HepG2 (cell line): ENCODE measurements at regions not wholly inside any gene's neighbourhood (a gene's known extent, or its start where the extent isn't known, plus 50 kb on each side); places are given as distances from the start of the nearest gene placed in this dataset.

ENCODE experiments used
- ATAC-seq: fragments of 200-7000 bp; cut with Tn5 transposase; 3 replicates; pipeline ENCODE4 v1.9.1; 2020; ENCODE audit warnings: mild to moderate bottlenecking, moderate library complexity
- BruUV-seq: library from RNA; stranded (reverse); fragments of 400-500 nt; replicated peaks from 2 replicates; lab custom pipeline; 2021; lab: Mats Ljungman, UMichigan
- CTCF ChIA-PET: fragments of 300-600 bp; formaldehyde crosslinking; extraction: SDS; loops from one replicate; lab custom pipeline; 2021; ENCODE audit warnings: low total read pairs, inconsistent platforms, low intra/inter-chr PET ratio; lab: Yijun Ruan, JAX
- POLR2A ChIA-PET: fragments of 350-600 bp; sonication (Branson Sonifier 250); formaldehyde crosslinking; loops from one replicate; lab custom pipeline; 2020; ENCODE audit warnings: antibody characterized with exemption, inconsistent platforms; lab: Yijun Ruan, JAX
- DNase-seq: peaks from one replicate; pipeline ENCODE4 v3.0.0-alpha.2; 2015; ENCODE audit warnings: low spot score
- FAIRE-seq: peaks from 3 replicates; lab custom pipeline; 2011; peaks lifted over from hg19 to GRCh38; lab: Jason Lieb, UNC
- H2AFZ ChIP-seq: one replicate; pipeline ENCODE4 v1.6.1; 2011; ENCODE audit warnings: low read length, inconsistent platforms
- H3K27ac ChIP-seq: fragments of 300-600 bp; 3 replicates; pipeline ENCODE4 v1.8.0; 2011; ENCODE audit warnings: mixed run types, mild to moderate bottlenecking, mixed read lengths, low read length, inconsistent platforms; ENCODE audit not compliant: insufficient read depth; ENCODE audit errors: extremely low read length
- H3K27me3 ChIP-seq, 2 experiments: fragments of 200-600 bp in 1 of 2; 2 replicates in 1 of 2; 3 replicates in 1 of 2; pipeline versions ENCODE4 v1.6.0 to v1.8.0; 2011; ENCODE audit warnings: low read length in 2 of 2, mild to moderate bottlenecking in 2 of 2, moderate library complexity in 2 of 2, inconsistent platforms in 1 of 2; ENCODE audit not compliant: insufficient read depth in 2 of 2, control insufficient read depth in 1 of 2
- H3K36me3 ChIP-seq, 2 experiments: fragments of 200-600 bp in 1 of 2; replicated peaks in 1 of 2; 2 replicates in 1 of 2; 3 replicates in 1 of 2; pipeline versions ENCODE4 v1.5.1 to v1.8.0; 2011; ENCODE audit warnings: low read length in 2 of 2, inconsistent platforms in 1 of 2; ENCODE audit not compliant: insufficient read depth in 2 of 2, control insufficient read depth in 1 of 2
- H3K4me1 ChIP-seq: 2 replicates; pipeline ENCODE4 v1.5.1; 2012; ENCODE audit warnings: low read length, inconsistent platforms; ENCODE audit not compliant: insufficient read depth
- H3K4me2 ChIP-seq: 2 replicates; pipeline ENCODE4 v1.6.0; 2011; ENCODE audit warnings: low read depth, low read length, inconsistent platforms
- H3K4me3 ChIP-seq, 3 experiments: fragments of 200-600 bp in 1 of 3; sonication (generic), shearing (Covaris generic) in 1 of 3; replicated peaks in 1 of 3; 2 replicates each; pipeline ENCODE4 v1.5.1; 2011 to 2016; ENCODE audit warnings: low read length in 3 of 3, inconsistent platforms in 2 of 3, low read depth in 2 of 3, mild to moderate bottlenecking in 2 of 3, control low read depth in 1 of 3, mixed read lengths in 1 of 3; ENCODE audit not compliant: insufficient read depth in 1 of 3
- H3K79me2 ChIP-seq: one replicate; pipeline ENCODE4 v1.6.1; 2011; ENCODE audit warnings: low read length, inconsistent platforms; ENCODE audit not compliant: insufficient read depth
- H3K9ac ChIP-seq: 2 replicates; pipeline ENCODE4 v1.6.0; 2011; ENCODE audit warnings: mild to moderate bottlenecking, low read depth, low read length, inconsistent platforms; ENCODE audit not compliant: insufficient read depth
- H3K9me3 ChIP-seq: 2 replicates; pipeline ENCODE4 v1.5.1; 2012; ENCODE audit warnings: mild to moderate bottlenecking, low read length
- H4K20me1 ChIP-seq: 2 replicates; pipeline ENCODE4 v1.6.0; 2011; ENCODE audit warnings: inconsistent platforms, mild to moderate bottlenecking, low read length, moderate library complexity; ENCODE audit not compliant: insufficient read depth
- KDM4B ChIP-seq: sonication (generic); formaldehyde crosslinking; IDR thresholded peaks from 2 replicates; pipeline ENCODE4 v1.4.0; 2020; ENCODE audit warnings: missing genetic modification reagents
- MAFF ChIP-seq: IDR thresholded peaks from 2 replicates; pipeline ENCODE4 v1.6.1; 2011; ENCODE audit warnings: low read depth, low read length, improper control_type of control experiment
- PHB2 ChIP-seq: fragments of 450-650 bp; IDR thresholded peaks from 2 replicates; pipeline ENCODE4 v1.6.1; 2018; ENCODE audit not compliant: partially characterized antibody
- RXRA ChIP-seq: sonication (generic); formaldehyde crosslinking; IDR thresholded peaks from 2 replicates; pipeline ENCODE4 v1.5.1; 2020; ENCODE audit warnings: missing genetic modification reagents
- ZNF256 ChIP-seq: sonication (generic); formaldehyde crosslinking; conservative IDR thresholded peaks from 2 replicates; pipeline ENCODE4 v1.4.0; 2020; ENCODE audit warnings: missing genetic modification reagents
- ZNF275 ChIP-seq: sonication (generic); formaldehyde crosslinking; IDR thresholded peaks from 2 replicates; pipeline ENCODE4 v1.8.0; 2022; ENCODE audit warnings: missing genetic modification reagents, mild to moderate bottlenecking, inconsistent platforms, borderline replicate concordance
- ZNF343 ChIP-seq: sonication (generic); formaldehyde crosslinking; IDR thresholded peaks from 2 replicates; pipeline ENCODE4 v1.4.0; 2020; ENCODE audit warnings: mild to moderate bottlenecking, missing genetic modification reagents
- ZNF441 ChIP-seq: sonication (generic); formaldehyde crosslinking; IDR thresholded peaks from 2 replicates; pipeline ENCODE4 v1.7.0; 2021; ENCODE audit warnings: missing genetic modification reagents, borderline replicate concordance
- ZNF550 ChIP-seq: sonication (generic); formaldehyde crosslinking; IDR thresholded peaks from 2 replicates; pipeline ENCODE4 v1.4.0; 2020; ENCODE audit warnings: mild to moderate bottlenecking, missing genetic modification reagents, borderline replicate concordance
- WGBS: methylation state at CpG from one replicate; pipeline ENCODE4 v1.1.6; 2017; ENCODE audit warnings: low lambda C conversion rate; 5-methylcytosine and 5-hydroxymethylcytosine counted together
- in situ Hi-C: cut with HindIII; loops from 2 replicates; pipeline ENCODE4 v1.10.0; 2017; ENCODE audit warnings: low pct_unique_long_range_greater_than_20kb; ENCODE audit not compliant: extremely low pct_ligation_motif_present
- intact Hi-C: fragments of 100-400 bp; cut with micrococcal nuclease; formaldehyde crosslinking; loops from one replicate; pipeline ENCODE4 v1.10.0; 2022; ENCODE audit not compliant: unreplicated experiment

DNA sequence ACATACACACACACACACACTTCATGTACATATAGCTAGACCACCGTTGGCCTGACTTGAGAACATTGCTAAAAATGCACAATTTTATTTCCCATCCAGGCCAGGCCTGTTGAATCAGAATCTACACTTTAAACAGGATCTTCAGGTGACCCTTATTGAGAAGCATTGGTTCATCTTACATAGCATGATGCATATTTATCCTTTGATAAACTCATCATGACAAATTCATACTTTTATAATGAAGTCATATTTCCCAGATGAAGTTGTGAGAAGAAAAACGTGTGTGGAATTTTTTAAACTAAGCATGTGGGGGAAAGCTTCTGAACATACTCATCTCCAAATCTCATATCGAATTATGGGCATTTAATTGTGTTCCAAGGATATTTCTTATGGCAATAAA lies 877.7 kb downstream of the MRPL39 start:
- WGBS: 1% methylated on average over 3 of the region's 3 CpGs
- DNase-seq (no peak), FAIRE-seq (no peak), ATAC-seq (no peak)
- Histone ChIP-seq H3K4me1 (no peaks in the 10 kb centered on the region), H3K4me3 (no peak overlapping the region), H3K27me3 (no peaks in the 10 kb centered on the region), H3K9ac (no peak overlapping the region), H3K27ac (no peak overlapping the region), H3K9me3 (peaks cover 79% of the 10 kb centered on the region), H3K79me2 (no peaks in the 10 kb centered on the region), H2AFZ (no peak overlapping the region), H3K4me2 (no peak overlapping the region), H4K20me1 (no peaks in the 10 kb centered on the region), H3K36me3 (no peaks in the 10 kb centered on the region)
- ChIA-PET CTCF (no interaction called here), POLR2A (no interaction called here)
- in situ Hi-C loops: no loop called here
- BruUV-seq: no TSS peak
- TF ChIP-seq ZNF256 (CRISPR knock-in tag) (no peak), ZNF343 (no peak), RXRA (no peak), KDM4B (CRISPR knock-in tag) (no peak)
- intact Hi-C loops: no loop called here

DNA sequence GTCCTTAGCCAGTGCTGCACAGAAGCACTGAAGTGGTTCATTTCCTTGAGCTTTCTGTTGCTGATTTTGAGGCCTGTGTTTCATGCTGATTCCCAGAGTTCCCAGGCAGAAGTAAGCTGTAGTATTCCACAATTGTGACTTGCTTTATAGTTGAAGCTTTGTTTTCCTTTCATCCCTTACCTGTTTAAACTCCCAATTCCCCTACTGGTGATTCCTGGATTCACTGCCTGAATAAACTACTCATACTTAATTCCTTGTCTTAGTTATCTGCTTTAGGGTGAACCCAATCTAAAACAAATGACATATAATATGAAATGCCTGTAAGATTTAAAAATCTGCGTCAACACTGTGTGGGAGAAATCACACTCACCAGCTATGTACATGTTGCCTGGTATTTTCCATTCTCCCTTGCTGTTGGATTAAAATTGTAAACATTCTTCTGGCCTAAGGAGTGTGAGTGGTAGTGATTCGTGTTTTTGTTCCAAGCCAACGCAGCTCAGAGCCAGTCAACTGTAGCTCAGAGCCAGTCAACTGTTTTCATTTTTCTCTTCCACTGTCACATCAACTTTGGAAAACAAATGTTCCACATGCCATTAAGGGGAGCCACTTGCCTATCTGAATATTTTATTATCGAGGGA lies 879.4 kb downstream of the MRPL39 start:
- no peak overlapping the region for H3K4me3 ChIP-seq
- H3K9ac ChIP-seq: no peak overlapping the region
- CTCF ChIA-PET: no interaction called here
- intact Hi-C loops: no loop called here
- FAIRE-seq (no peak), DNase-seq (no peak), ATAC-seq (no peak)
- H3K27me3 ChIP-seq: no peaks in the 10 kb centered on the region
- POLR2A ChIA-PET: no interaction called here
- no peaks in the 10 kb centered on the region for H3K4me1 ChIP-seq
- no peaks in the 10 kb centered on the region for H4K20me1 ChIP-seq
- H3K4me2 ChIP-seq: no peak overlapping the region
- no peak overlapping the region for H3K27ac ChIP-seq
- peaks cover 76% of the 10 kb centered on the region for H3K9me3 ChIP-seq
- H3K36me3 ChIP-seq: no peaks in the 10 kb centered on the region
- no TSS peak for BruUV-seq
- in situ Hi-C loops: no loop called here
- H2AFZ ChIP-seq: no peak overlapping the region
- H3K79me2 ChIP-seq: no peaks in the 10 kb centered on the region
- WGBS: 0% methylated on average over 4 of the region's 4 CpGs
- TF ChIP-seq PHB2 (no peak), ZNF441 (CRISPR knock-in tag) (no peak), ZNF550 (CRISPR knock-in tag) (no peak), MAFF (no peak), ZNF275 (CRISPR knock-in tag) (no peak)
